ENCODE measurements at regions not wholly inside any gene's neighbourhood (a gene's known extent, or its start where the extent isn't known, plus 50 kb on each side); places are given as distances from the start of the nearest gene placed in this dataset.
A peak's percentile ranks its signal among the peaks of the same experiment; 100 is the strongest.
"Not testable (repeated sequence)": the region's sequence is repeated elsewhere in the genome, so short reads cannot be mapped to it uniquely, and the experiment has no call there.

DNA sequence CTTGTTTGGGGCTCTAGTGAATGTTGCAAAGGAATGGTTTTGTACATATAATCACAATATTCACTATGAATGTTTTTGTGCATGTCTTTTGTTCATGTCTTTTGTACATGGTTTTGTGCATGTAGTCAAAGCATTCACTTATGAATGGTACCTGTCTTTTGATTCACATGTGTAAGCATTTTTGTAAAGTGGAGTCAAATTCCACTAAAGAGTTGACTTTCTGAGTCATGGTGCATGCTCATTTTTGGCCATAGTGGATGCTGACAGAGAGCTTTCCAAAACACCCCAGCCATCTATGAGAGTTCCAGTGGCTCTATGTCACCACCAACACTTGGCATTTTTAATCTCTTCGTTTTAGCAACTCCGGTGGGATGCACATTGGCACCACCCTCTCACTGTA, 1185.9 kb upstream of the TMEM132C start:
- no peak for DNase-seq (ENCODE audit: low spot score)

- DNase-seq (ENCODE audit: low spot score) = peak; percentile 73
Measured at GRCh38 chr12:127083008-127083949, 1183.7 kb upstream of the TMEM132C start.

- no peak for DNase-seq (ENCODE audit: low spot score)
Measured at GRCh38 chr12:127101076-127101475, 1165.9 kb upstream of the TMEM132C start.

- no peak for DNase-seq (ENCODE audit: low spot score)
Measured at GRCh38 chr12:127106041-127106440, 1160.9 kb upstream of the TMEM132C start.

- DNase-seq (ENCODE audit: low spot score) = no peak
Measured at GRCh38 chr12:127106697-127107096, 1160.3 kb upstream of the TMEM132C start.

GRCh38 chr12:127107744-127108143, 1159.2 kb upstream of the TMEM132C start:
- DNase-seq (ENCODE audit: low spot score) = no peak

- DNase-seq (ENCODE audit: low spot score) = peak; percentile 68
Measured at GRCh38 chr12:127108360-127109215, 1158.4 kb upstream of the TMEM132C start.

GRCh38 chr12:127113945-127114344, 1153.0 kb upstream of the TMEM132C start:
- no peak for DNase-seq (ENCODE audit: low spot score)

GRCh38 chr12:127115468-127116035, 1151.4 kb upstream of the TMEM132C start:
- DNase-seq (ENCODE audit: low spot score) = no peak

GRCh38 chr12:127118251-127118650, 1148.7 kb upstream of the TMEM132C start:
- no peak for DNase-seq (ENCODE audit: low spot score)

- no peak for DNase-seq (ENCODE audit: low spot score)
Measured at GRCh38 chr12:127119600-127120140, 1147.3 kb upstream of the TMEM132C start.

- DNase-seq (ENCODE audit: low spot score) = no peak
Measured at GRCh38 chr12:127120851-127121250, 1146.1 kb upstream of the TMEM132C start.

- DNase-seq (ENCODE audit: low spot score) = no peak
Measured at GRCh38 chr12:127121494-127122084, 1145.4 kb upstream of the TMEM132C start.

- peak; percentile 68 for DNase-seq (ENCODE audit: low spot score)
Measured at GRCh38 chr12:127125607-127126259, 1141.2 kb upstream of the TMEM132C start.

- no peak for DNase-seq (ENCODE audit: low spot score)
Measured at GRCh38 chr12:127126260-127126628, 1140.7 kb upstream of the TMEM132C start.

- DNase-seq (ENCODE audit: low spot score) = no peak
Measured at GRCh38 chr12:127127897-127128296, 1139.1 kb upstream of the TMEM132C start.

- DNase-seq (ENCODE audit: low spot score) = no peak
Measured at GRCh38 chr12:127130506-127131124, 1136.4 kb upstream of the TMEM132C start.

DNA sequence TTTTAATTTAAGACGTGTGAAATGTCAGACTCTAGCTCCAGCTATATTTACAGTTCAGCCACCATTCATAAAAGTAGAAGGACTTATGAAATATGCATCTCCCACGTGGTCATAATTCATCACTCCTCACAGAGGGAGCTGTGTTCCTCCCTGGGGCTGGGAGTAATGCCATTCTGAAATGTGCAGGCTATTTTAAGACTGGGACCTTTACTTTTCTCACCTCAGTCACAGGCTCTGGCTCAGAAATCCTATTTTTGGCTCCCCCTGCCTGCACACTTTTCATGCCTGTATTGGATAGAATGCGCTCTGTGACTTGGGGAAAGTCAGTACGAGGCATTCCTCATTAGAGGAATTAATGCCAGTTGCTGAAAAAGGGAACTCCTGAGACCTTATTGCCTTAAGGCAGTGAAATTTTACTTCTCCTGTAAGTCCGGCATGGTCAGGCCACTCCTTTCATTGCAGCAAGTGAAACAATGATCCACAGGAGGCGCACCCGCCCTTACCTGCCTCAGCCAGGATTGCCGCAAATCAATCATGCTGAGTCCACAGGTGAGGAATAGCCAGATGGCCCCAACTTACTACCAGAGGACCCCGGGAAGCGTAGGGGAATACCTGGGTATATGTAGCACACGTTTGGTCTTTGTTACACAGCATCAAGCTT, 1133.2 kb upstream of the TMEM132C start:
- no peak for DNase-seq (ENCODE audit: low spot score)

GRCh38 chr12:127140864-127141484, 1126.0 kb upstream of the TMEM132C start:
- DNase-seq (ENCODE audit: low spot score) = not testable (repeated sequence)

- no peak for DNase-seq (ENCODE audit: low spot score)
Measured at GRCh38 chr12:127143020-127143419, 1124.0 kb upstream of the TMEM132C start.
